HG03442 (cell line): ENCODE measurements at regions not wholly inside any gene's neighbourhood (a gene's known extent, or its start where the extent isn't known, plus 50 kb on each side); places are given as distances from the start of the nearest gene placed in this dataset.
"Not testable (repeated sequence)": the region's sequence is repeated elsewhere in the genome, so short reads cannot be mapped to it uniquely, and the experiment has no call there.

ENCODE experiments used
- ATAC-seq: cut with Tn5 transposase; IDR thresholded peaks from one replicate; pipeline ENCODE4 v1.9.1; 2021; ENCODE audit warnings: mild to moderate bottlenecking, moderate library complexity; ENCODE audit not compliant: unreplicated experiment

DNA sequence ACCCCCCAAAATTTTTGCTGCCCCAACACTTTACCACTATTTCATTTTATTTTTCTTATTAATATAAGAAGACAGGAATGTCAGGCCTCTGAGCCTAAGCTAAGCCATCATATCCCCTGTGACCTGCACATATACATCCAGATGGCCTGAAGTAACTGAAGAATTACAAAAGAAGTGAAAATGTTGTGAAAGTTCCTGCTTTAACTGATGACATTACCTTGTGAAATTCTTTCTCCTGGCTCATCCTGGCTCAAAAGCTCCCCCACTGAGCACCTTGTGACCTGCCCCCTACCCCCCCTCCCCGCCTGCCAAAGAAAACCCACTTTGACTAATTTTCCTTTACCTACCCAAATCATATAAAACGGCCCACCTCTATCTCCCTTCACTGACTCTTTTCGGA, 200.3 kb upstream of the FKBP1C start:
- not testable (repeated sequence) for ATAC-seq

- ATAC-seq, result no peak
These were observed 197.0 kb upstream of the FKBP1C start for GRCh38 chr6:63014290-63014689.

- ATAC-seq, result no peak
These were observed 188.6 kb upstream of the FKBP1C start for GRCh38 chr6:63022631-63023030.

GRCh38 chr6:63023726-63024125, 187.5 kb upstream of the FKBP1C start:
- no peak for ATAC-seq

- no peak for ATAC-seq
These were observed 162.1 kb upstream of the FKBP1C start for GRCh38 chr6:63049216-63049615.

- not testable (repeated sequence) for ATAC-seq
These were observed 158.1 kb upstream of the FKBP1C start for GRCh38 chr6:63053206-63053605.

GRCh38 chr6:63058601-63059000, 152.7 kb upstream of the FKBP1C start:
- ATAC-seq, result no peak

DNA sequence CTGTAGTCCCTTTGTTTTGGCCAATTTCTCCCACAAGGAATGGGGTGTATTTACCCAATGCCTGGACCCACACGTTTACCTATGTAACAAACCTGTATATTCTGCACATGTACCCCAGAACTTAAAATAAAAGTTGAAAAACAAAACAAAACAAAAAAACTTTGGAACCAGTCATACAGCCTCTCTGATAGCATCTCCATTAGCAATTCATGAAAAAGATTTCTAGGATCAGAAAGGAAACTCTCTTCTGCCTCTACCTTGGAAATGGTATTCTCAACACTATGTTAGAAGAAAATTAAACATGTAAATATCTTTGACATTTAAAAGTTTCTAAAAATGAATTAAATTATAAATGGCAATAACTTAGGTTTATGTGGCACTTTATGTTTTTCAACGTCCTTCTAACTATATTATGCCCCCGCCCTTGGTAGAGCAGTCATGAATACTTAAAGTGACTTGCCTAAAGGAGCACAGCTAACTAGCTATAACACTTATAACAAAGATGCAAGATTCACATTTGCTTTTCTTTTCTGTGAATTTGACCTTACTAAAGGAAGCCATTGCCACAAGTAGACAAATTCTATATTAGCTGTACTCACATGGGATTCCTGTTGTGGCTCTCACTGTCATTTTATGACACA, 147.5 kb upstream of the FKBP1C start:
- no peak for ATAC-seq

DNA sequence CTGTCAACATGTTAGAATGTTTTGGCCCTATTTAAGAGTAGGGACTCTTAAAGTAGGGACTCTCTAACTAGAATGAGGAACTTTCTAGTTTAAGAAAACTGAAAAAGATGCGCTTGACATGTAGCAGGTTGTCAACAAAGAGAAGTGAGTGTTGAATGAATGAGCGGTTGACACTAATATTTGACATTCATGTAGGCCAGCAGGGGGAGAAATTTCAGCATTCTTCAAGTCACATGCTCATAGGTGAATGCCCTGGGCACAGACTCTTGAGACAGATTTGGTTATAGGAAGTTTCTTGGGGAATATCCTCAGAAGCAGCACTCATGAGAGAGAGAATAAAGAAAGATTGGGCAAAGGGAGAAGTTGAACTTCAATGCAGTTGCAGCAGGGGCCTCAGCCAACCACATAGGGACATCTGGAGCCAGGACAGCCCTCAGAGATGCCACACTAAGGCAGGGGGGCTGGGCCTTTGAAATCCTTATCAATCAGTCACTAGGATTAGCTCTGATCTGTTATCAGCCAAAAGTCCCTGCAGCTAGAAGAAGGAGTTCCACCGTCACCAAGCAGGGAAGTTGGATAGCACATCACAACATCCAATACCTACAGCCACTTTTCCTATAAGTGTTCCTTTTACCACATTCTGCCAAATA, 145.1 kb upstream of the FKBP1C start:
- peak; percentile 65 for ATAC-seq

DNA sequence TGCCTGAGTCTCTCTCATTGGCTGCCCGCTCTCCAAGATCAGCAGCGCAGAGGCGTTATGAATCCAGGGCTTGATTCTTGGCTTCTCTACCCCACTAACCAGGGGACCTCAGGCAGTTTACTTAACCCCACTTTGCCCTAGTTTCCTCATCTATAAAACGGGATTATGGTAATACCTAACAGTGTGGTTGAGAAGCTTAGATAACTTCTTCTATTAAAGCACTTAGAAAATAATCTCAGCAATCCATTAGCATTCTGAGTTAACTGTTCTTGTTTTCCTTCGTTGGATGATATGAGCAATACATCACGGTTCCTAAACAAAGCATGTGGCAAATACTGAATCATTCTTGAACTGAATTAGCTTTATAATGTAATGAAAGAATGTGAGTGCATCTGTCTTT, 116.3 kb upstream of the FKBP1C start:
- no peak for ATAC-seq

- peak; percentile 52 for ATAC-seq
These were observed 114.0 kb upstream of the FKBP1C start for GRCh38 chr6:63097222-63097621.

- ATAC-seq, result no peak
These were observed 112.5 kb upstream of the FKBP1C start for GRCh38 chr6:63098789-63099188.

GRCh38 chr6:63099772-63100459, 111.4 kb upstream of the FKBP1C start:
- ATAC-seq, result no peak

DNA sequence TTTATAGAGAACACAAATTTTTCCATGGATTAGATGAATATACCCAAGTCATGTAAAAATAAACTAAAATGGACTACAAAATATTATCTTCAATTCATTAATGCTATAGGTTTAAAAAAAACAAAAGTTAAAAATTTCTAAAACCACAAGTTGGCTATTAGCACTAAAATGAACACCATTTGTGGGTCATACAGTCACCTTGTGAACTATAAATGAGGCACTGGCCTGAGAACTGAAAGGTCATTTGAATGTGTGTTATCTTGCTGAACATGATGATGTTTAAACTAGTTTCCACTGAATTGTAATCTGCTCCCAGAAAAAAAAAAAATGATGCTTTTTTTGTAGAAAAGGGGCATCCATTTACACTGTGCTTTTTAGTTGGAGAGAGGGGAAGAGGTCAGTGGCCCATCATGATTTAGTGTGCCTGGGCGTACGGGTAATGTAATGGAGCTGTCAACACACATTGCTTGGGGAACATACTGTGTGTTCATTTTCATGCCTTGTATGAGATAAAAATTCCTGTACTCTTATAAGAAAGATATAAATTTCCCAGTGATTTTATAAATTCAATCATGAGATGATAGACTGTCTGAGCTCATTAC, 96.6 kb upstream of the FKBP1C start:
- ATAC-seq, result no peak

DNA sequence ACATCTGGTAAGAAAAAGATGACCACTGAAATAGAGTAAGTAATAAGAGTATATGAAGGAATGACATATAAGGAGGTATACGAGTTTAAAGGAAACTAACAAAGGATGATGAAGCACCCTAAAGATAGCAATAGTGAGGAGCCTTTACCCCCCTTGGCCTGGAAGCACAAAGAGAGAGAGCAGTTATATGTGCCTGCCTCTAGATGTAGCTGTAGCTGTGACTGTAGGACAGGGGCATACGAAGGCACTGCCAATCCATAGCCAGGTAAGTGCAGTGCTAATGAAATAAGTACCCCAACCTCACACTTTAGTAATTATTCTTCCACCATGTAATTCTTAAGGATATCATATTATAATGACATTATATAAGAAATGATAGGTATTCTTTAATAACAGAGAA, 90.1 kb upstream of the FKBP1C start:
- ATAC-seq, result no peak

DNA sequence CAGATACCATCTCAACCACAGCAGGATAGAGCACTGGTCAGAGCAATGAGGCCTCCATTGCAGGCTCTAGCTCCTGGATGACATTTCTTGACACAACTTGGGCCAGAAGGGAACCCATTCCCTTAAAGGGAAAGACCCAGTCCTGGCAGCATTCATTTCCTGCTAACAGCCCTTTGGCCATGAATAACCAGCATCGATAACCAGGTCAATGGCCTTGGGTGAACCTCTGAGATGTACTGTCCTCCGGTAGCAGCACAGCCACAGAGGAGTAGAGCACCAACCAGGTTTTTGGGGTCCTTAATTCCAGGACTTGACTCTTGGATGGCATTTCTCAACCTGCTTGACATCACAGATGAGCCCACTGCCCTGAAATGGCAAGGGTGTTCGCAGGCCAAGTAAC, 71.2 kb upstream of the FKBP1C start:
- no peak for ATAC-seq

GRCh38 chr6:63140692-63141318, 70.5 kb upstream of the FKBP1C start:
- no peak for ATAC-seq

GRCh38 chr6:63149730-63150129, 61.5 kb upstream of the FKBP1C start:
- no peak for ATAC-seq

- no peak for ATAC-seq
These were observed 56.7 kb upstream of the FKBP1C start for GRCh38 chr6:63154535-63154934.
